IMR-90 (cell line): ENCODE measurements at regions not wholly inside any gene's neighbourhood (a gene's known extent, or its start where the extent isn't known, plus 50 kb on each side); places are given as distances from the start of the nearest gene placed in this dataset.
A peak's percentile ranks its signal among the peaks of the same experiment; 100 is the strongest.

Experiments used
- ATAC-seq: fragments of 200-7000 bp; cut with Tn5 transposase; 2 replicates; pipeline ENCODE4 v1.9.1; 2020; ENCODE audit warnings: low read depth, mild to moderate bottlenecking, moderate library complexity
- BruUV-seq: library from RNA; stranded (reverse); fragments of 400-500 nt; replicated peaks from 2 replicates; lab custom pipeline; 2021; lab: Mats Ljungman, UMichigan
- CTCF ChIA-PET: fragments of 300-600 bp; formaldehyde crosslinking; extraction: SDS; loops from one replicate; lab custom pipeline; 2021; ENCODE audit warnings: antibody characterized with exemption; lab: Yijun Ruan, JAX
- POLR2A ChIA-PET: fragments of 300-600 bp; sonication (Branson Sonifier 250); formaldehyde crosslinking; loops from one replicate; lab custom pipeline; 2022; ENCODE audit warnings: antibody characterized with exemption; ENCODE audit not compliant: unreplicated experiment; lab: Charles Lee
- DNase-seq: peaks from one replicate; pipeline ENCODE4 v3.0.0; 2013
- H2AFZ ChIP-seq: replicated peaks from 2 replicates; pipeline ENCODE3; 2013; ENCODE audit warnings: low read length, mild to moderate bottlenecking; ENCODE audit not compliant: poor library complexity
- H2AK5ac ChIP-seq: 2 replicates; pipeline ENCODE4 v1.6.1; 2013; ENCODE audit warnings: low read depth, low read length, inconsistent platforms
- H2AK9ac ChIP-seq: replicated peaks from 2 replicates; pipeline ENCODE3; 2013; ENCODE audit warnings: mild to moderate bottlenecking, low read depth, low read length, moderate library complexity; ENCODE audit not compliant: poor library complexity
- H2BK120ac ChIP-seq: 2 replicates; pipeline ENCODE4 v1.6.1; 2013; ENCODE audit warnings: low read depth, low read length, inconsistent platforms
- H2BK15ac ChIP-seq: 3 replicates; pipeline ENCODE4 v1.6.1; 2013; ENCODE audit warnings: low read depth, low read length, inconsistent platforms
- H2BK20ac ChIP-seq: 2 replicates; pipeline ENCODE4 v1.6.1; 2013; ENCODE audit warnings: low read depth, mild to moderate bottlenecking, inconsistent platforms, low read length, moderate library complexity
- H2BK5ac ChIP-seq: 2 replicates; pipeline ENCODE4 v1.6.1; 2013; ENCODE audit warnings: mild to moderate bottlenecking, low read depth, low read length, inconsistent platforms; ENCODE audit not compliant: poor library complexity, severe bottlenecking
- H3K14ac ChIP-seq: replicated peaks from 2 replicates; pipeline ENCODE4 v1.6.1; 2013; ENCODE audit warnings: low read depth, low read length, inconsistent platforms
- H3K18ac ChIP-seq: 2 replicates; pipeline ENCODE4 v1.6.1; 2013; ENCODE audit warnings: low read depth, low read length, control low read depth
- H3K23ac ChIP-seq: 2 replicates; pipeline ENCODE4 v1.6.1; 2013; ENCODE audit warnings: low read depth, low read length, inconsistent platforms
- H3K27ac ChIP-seq: 2 replicates; pipeline ENCODE4 v1.5.1; 2013; ENCODE audit warnings: mild to moderate bottlenecking, control low read depth, low read length; ENCODE audit not compliant: insufficient read depth
- H3K27me3 ChIP-seq: 2 replicates; pipeline ENCODE4 v1.6.1; 2013; ENCODE audit warnings: low read length; ENCODE audit not compliant: control insufficient read depth, insufficient read depth
- H3K36me3 ChIP-seq: 2 replicates; pipeline ENCODE4 v1.6.1; 2013; ENCODE audit warnings: low read length, mixed read lengths; ENCODE audit not compliant: control insufficient read depth, insufficient read depth
- H3K4ac ChIP-seq: 2 replicates; pipeline ENCODE4 v1.6.1; 2013; ENCODE audit warnings: low read depth, low read length, inconsistent platforms
- H3K4me1 ChIP-seq: 2 replicates; pipeline ENCODE4 v1.6.1; 2013; ENCODE audit warnings: low read length, mixed read lengths; ENCODE audit not compliant: control insufficient read depth, insufficient read depth
- H3K4me2 ChIP-seq: 2 replicates; pipeline ENCODE4 v1.6.1; 2013; ENCODE audit warnings: low read depth, mild to moderate bottlenecking, control low read depth, low read length, moderate library complexity
- H3K4me3 ChIP-seq: 2 replicates; pipeline ENCODE4 v1.5.1; 2013; ENCODE audit warnings: low read depth, mild to moderate bottlenecking, control low read depth, low read length, moderate library complexity; ENCODE audit not compliant: insufficient read depth
- H3K56ac ChIP-seq: 2 replicates; pipeline ENCODE4 v1.6.1; 2013; ENCODE audit warnings: low read length, inconsistent platforms; ENCODE audit not compliant: insufficient read depth; ENCODE audit errors: extremely low read depth
- H3K79me1 ChIP-seq, 2 experiments: 2 replicates each; pipeline ENCODE4 v1.6.1; 2013; ENCODE audit warnings: low read length in 2 of 2, inconsistent platforms in 1 of 2, low read depth in 1 of 2
- H3K9ac ChIP-seq: 2 replicates; pipeline ENCODE4 v1.6.1; 2013; ENCODE audit warnings: low read depth, low read length, control low read depth
- H3K9me1 ChIP-seq: 2 replicates; pipeline ENCODE4 v1.6.1; 2013; ENCODE audit warnings: low read length, inconsistent platforms; ENCODE audit not compliant: insufficient read depth
- H3K9me3 ChIP-seq: 2 replicates; pipeline ENCODE4 v1.6.1; 2013; ENCODE audit warnings: low read length; ENCODE audit not compliant: control insufficient read depth, insufficient read depth
- H4K20me1 ChIP-seq: 2 replicates; pipeline ENCODE4 v1.6.1; 2013; ENCODE audit warnings: low read length, inconsistent platforms; ENCODE audit not compliant: insufficient read depth
- H4K5ac ChIP-seq: 2 replicates; pipeline ENCODE4 v1.6.1; 2013; ENCODE audit warnings: mild to moderate bottlenecking, low read depth, low read length, control low read depth
- H4K8ac ChIP-seq, 2 experiments: 2 replicates each; pipeline ENCODE4 v1.6.1; 2013; ENCODE audit warnings: low read depth in 2 of 2, low read length in 2 of 2, control low read depth in 1 of 2, inconsistent platforms in 1 of 2
- H4K91ac ChIP-seq: 2 replicates; pipeline ENCODE4 v1.6.1; 2013; ENCODE audit warnings: low read depth, low read length, inconsistent platforms; ENCODE audit not compliant: insufficient read depth
- CEBPB ChIP-seq: IDR thresholded peaks from 2 replicates; pipeline ENCODE4 v1.6.1; 2012; ENCODE audit warnings: low read depth, low read length, improper control_type of control experiment
- MAFK ChIP-seq: IDR thresholded peaks from 2 replicates; pipeline ENCODE4 v1.6.1; 2012; ENCODE audit warnings: low read depth, low read length, improper control_type of control experiment
- WGBS, 2 experiments: methylation state at CpG; one replicate each; pipeline versions ENCODE4 v1.1.5 to v1.1.7; 2013; ENCODE audit warnings: missing lambda C conversion rate in 2 of 2; ENCODE audit not compliant: insufficient read length in 1 of 2; ENCODE audit errors: extremely low coverage in 2 of 2; 5-methylcytosine and 5-hydroxymethylcytosine counted together
- dilution Hi-C: fragments of 300-500 bp; cut with HindIII; formaldehyde crosslinking; loops from one replicate; pipeline ENCODE4 v1.14.3; 2018; ENCODE audit warnings: low sequenced_read_pairs; ENCODE audit not compliant: unreplicated experiment
- in situ Hi-C: fragments of 300-500 bp; cut with MboI; formaldehyde crosslinking; loops from 3 replicates; pipeline ENCODE4 v1.14.3; 2019; ENCODE audit warnings: low sequenced_read_pairs, inconsistent platforms, mixed read lengths
- intact Hi-C: fragments of 100-400 bp; cut with micrococcal nuclease; formaldehyde crosslinking; loops from 2 replicates; pipeline ENCODE4 v1.10.0; 2022

DNA sequence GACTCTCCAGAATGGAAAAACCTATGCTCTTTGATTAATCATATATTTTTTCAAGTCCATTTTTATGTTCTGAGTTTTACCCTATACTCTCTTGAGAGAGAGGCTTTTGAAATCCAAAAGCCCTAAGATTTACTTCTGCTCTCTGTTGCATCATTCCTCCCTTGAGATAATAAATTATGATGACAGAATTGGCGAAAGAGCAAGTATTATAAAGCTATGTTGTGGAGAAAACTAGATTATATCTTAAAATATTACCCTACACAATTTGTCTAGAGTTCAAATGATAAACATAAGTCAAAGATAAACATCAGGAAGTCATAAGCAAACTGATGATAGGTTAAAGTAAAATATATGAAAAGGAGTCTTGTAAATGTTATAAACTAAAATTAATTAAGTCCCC lies 293.4 kb upstream of the MME start:
- Histone ChIP-seq H2BK20ac (peak overlapping the region; percentile 32; the same call in 1 of the 2 replicates), H3K27me3 (no peaks in the 10 kb centered on the region), H3K4ac (no peak overlapping the region), H2AFZ (no peak overlapping the region), H4K5ac (no peak overlapping the region), H3K9ac (no peak overlapping the region), H3K79me1 (no peaks in the 10 kb centered on the region), H2BK15ac (no peak overlapping the region), H3K27ac (peak overlapping the region; percentile 63; the same call in 1 of the 2 replicates), H4K91ac (peak overlapping the region; percentile 55), H3K4me1 (peaks cover 7% of the 10 kb centered on the region; the same call in 1 of the 2 replicates), H3K18ac (no peak overlapping the region; the same call in 1 of the 2 replicates), H3K9me1 (no peaks in the 10 kb centered on the region; the same call in 1 of the 2 replicates), H2BK5ac (no peak overlapping the region), H3K36me3 (no peaks in the 10 kb centered on the region), H2AK5ac (no peak overlapping the region), H2BK120ac (peak overlapping the region; percentile 85), H3K9me3 (no peaks in the 10 kb centered on the region), H3K14ac (0 out of 2 replicates have a peak overlapping the region, but pooled peaks have one; percentile 76), H3K56ac (no peak overlapping the region), H4K20me1 (no peaks in the 10 kb centered on the region), H4K8ac (no peak overlapping the region), H3K4me3 (no peak overlapping the region), H3K23ac (no peak overlapping the region), H3K4me2 (no peak overlapping the region; the same call in 1 of the 2 replicates), H2AK9ac (no peak overlapping the region)
- DNase-seq (peak; percentile 49), ATAC-seq (peak; percentile 40; the same call in 1 of the 2 replicates)
- intact Hi-C loops (no loop called here), dilution Hi-C loops (no loop called here), in situ Hi-C loops (no loop called here)
- peak; percentile 82 for TF ChIP-seq CEBPB
- no peak for TF ChIP-seq MAFK
- POLR2A ChIA-PET, result no interaction called here
- no TSS peak for BruUV-seq
- CTCF ChIA-PET, result interaction anchor here (1.0 kb wide), 1 partner anchor 8 kb away, joined by 4 read pairs; no protein-coding TSS in a partner anchor
- no CpG with 5 or more reads among the region's 1 CpG for WGBS, 2 experiments
